Transverse colon (tissue), 4 donors: ENCODE measurements at regions not wholly inside any gene's neighbourhood (a gene's known extent, or its start where the extent isn't known, plus 50 kb on each side); places are given as distances from the start of the nearest gene placed in this dataset.

Source experiments
- DNase-seq: peaks from one replicate; pipeline ENCODE4 v3.0.0-alpha.2; 2019
- H3K27ac ChIP-seq, 4 donors: fragments of 200-600 bp; sonication (generic); 2 replicates each; pipeline ENCODE4 v1.5.1; 2016 to 2018; ENCODE audit warnings: inconsistent platforms in 4 of 4
- H3K27me3 ChIP-seq: fragments of 200-600 bp; sonication (generic); 2 replicates; pipeline ENCODE4 v1.5.1; 2017; ENCODE audit warnings: inconsistent platforms
- H3K36me3 ChIP-seq, 4 donors: fragments of 200-600 bp; sonication (generic); 2 replicates each; pipeline ENCODE4 v1.5.1; 2017 to 2019; ENCODE audit warnings: inconsistent platforms in 4 of 4
- H3K4me1 ChIP-seq, 4 donors: fragments of 200-600 bp; sonication (generic); 2 replicates each; pipeline ENCODE4 v1.5.1; 2017 to 2020; ENCODE audit warnings: inconsistent platforms in 4 of 4
- H3K4me3 ChIP-seq, 4 donors: fragments of 200-600 bp; sonication (generic); 1 replicate in 1 of 4; 2 replicates in 3 of 4; pipeline versions ENCODE4 v1.5.1 to v1.6.1; 2017 to 2019; ENCODE audit warnings: inconsistent platforms in 4 of 4
- H3K9me3 ChIP-seq, 2 donors: fragments of 200-600 bp; sonication (generic); 2 replicates each; pipeline ENCODE4 v1.5.1; 2017 to 2019; ENCODE audit warnings: inconsistent platforms in 2 of 2
- CTCF ChIP-seq, 5 experiments: fragments of 200-600 bp in 3 of 5; fragments of 450-650 bp in 2 of 5; sonication (generic) in 3 of 5; IDR thresholded peaks; 1 replicate in 2 of 5; 2 replicates in 3 of 5; pipeline ENCODE4 v1.5.1; 2016 to 2017; ENCODE audit warnings: antibody characterized with exemption in 5 of 5, inconsistent platforms in 3 of 5, mild to moderate bottlenecking in 2 of 5, moderate library complexity in 1 of 5
- EP300 ChIP-seq: sonication (generic); formaldehyde crosslinking; IDR thresholded peaks from one replicate; pipeline ENCODE4 v1.6.1; 2017; ENCODE audit warnings: antibody characterized with exemption, low read depth
- POLR2A ChIP-seq: fragments of 450-650 bp; IDR thresholded peaks from one replicate; pipeline ENCODE4 v1.6.1; 2016; ENCODE audit warnings: antibody characterized with exemption, mild to moderate bottlenecking, moderate library complexity
- POLR2AphosphoS5 ChIP-seq, 3 donors: sonication (generic); formaldehyde crosslinking; IDR thresholded peaks; one replicate each; pipeline ENCODE4 v1.6.1; 2016; ENCODE audit warnings: antibody characterized with exemption in 3 of 3
- WGBS, 2 donors: methylation state at CpG; one replicate each; pipeline ENCODE4 v1.1.5; 2018; ENCODE audit warnings: low coverage in 1 of 2; 5-methylcytosine and 5-hydroxymethylcytosine counted together
- in situ Hi-C, 4 donors: fragments of 200-750 bp; cut with MboI; loops; one replicate each; pipeline versions ENCODE4 v1.15.0 to v1.15.1; 2017; ENCODE audit warnings: low sequenced_read_pairs in 3 of 4, low pct_ligation_motif_present in 1 of 4, low pct_unique_long_range_greater_than_20kb in 1 of 4
- intact Hi-C: fragments of 100-400 bp; cut with DNase I; formaldehyde crosslinking; loops from one replicate; pipeline ENCODE4 v1.15.1; 2023; ENCODE audit warnings: low total_unique reads

GRCh38 chr7:94261067-94261466 lies 133.6 kb upstream of the COL1A2 start:
- Histone ChIP-seq H3K36me3 (no peaks in the 10 kb centered on the region), H3K27me3 (no peaks in the 10 kb centered on the region), H3K4me1 (no peaks in the 10 kb centered on the region), H3K27ac (no peak overlapping the region), H3K4me3 (no peak overlapping the region), H3K9me3 (no peaks in the 10 kb centered on the region)
- no peak for DNase-seq
- 65 to 80% methylated on average over 6 of the region's 6 CpGs for WGBS, 2 donors
- no peak for TF ChIP-seq POLR2A
- no peak for TF ChIP-seq CTCF (IDR thresholded peaks at IDR 0.05)
- no peak for TF ChIP-seq EP300
- no peak for TF ChIP-seq POLR2AphosphoS5 (IDR thresholded peaks at IDR 0.05)
- intact Hi-C loops: no loop called here
- in situ Hi-C loops: no loop called here

- no peak overlapping the region for H3K4me3 ChIP-seq
- no peak for DNase-seq
- no peaks in the 10 kb centered on the region for H3K4me1 ChIP-seq
- H3K36me3 ChIP-seq: no peaks in the 10 kb centered on the region
- intact Hi-C loops (no loop called here), in situ Hi-C loops (no loop called here)
- no peaks in the 10 kb centered on the region for H3K9me3 ChIP-seq
- no peak overlapping the region for H3K27ac ChIP-seq
- TF ChIP-seq CTCF (IDR thresholded peaks at IDR 0.05): no peak
- no peak for TF ChIP-seq EP300
- TF ChIP-seq POLR2AphosphoS5 (IDR thresholded peaks at IDR 0.05): no peak
- no peak for TF ChIP-seq POLR2A
- no peaks in the 10 kb centered on the region for H3K27me3 ChIP-seq
Observed at GRCh38 chr7:94264756-94265155, 129.9 kb upstream of the COL1A2 start.

- Histone ChIP-seq H3K36me3 (no peaks in the 10 kb centered on the region), H3K4me3 (no peak overlapping the region), H3K9me3 (no peaks in the 10 kb centered on the region), H3K27ac (no peak overlapping the region), H3K4me1 (no peaks in the 10 kb centered on the region), H3K27me3 (no peaks in the 10 kb centered on the region)
- DNase-seq: no peak
- in situ Hi-C loops: no loop called here
- intact Hi-C loops: no loop called here
- TF ChIP-seq POLR2A: no peak
- no peak for TF ChIP-seq EP300
- no peak for TF ChIP-seq POLR2AphosphoS5 (IDR thresholded peaks at IDR 0.05)
- 40 to 59% methylated on average over 2 of the region's 2 CpGs for WGBS, 2 donors
Observed at GRCh38 chr7:94265456-94265855, 129.2 kb upstream of the COL1A2 start.

- WGBS, 2 donors: 36 to 44% methylated on average over 3 of the region's 3 CpGs
- DNase-seq: no peak
- in situ Hi-C loops: no loop called here
- TF ChIP-seq POLR2AphosphoS5 (IDR thresholded peaks at IDR 0.05) (no peak), POLR2A (no peak), EP300 (no peak), CTCF (IDR thresholded peaks at IDR 0.05) (no peak)
- no peaks in the 10 kb centered on the region for H3K36me3 ChIP-seq
- no peak overlapping the region for H3K27ac ChIP-seq
- H3K4me1 ChIP-seq: no peaks in the 10 kb centered on the region
- H3K27me3 ChIP-seq: no peaks in the 10 kb centered on the region
- H3K4me3 ChIP-seq: no peak overlapping the region
- intact Hi-C loops: no loop called here
- no peaks in the 10 kb centered on the region for H3K9me3 ChIP-seq
Observed at GRCh38 chr7:94266238-94266644, 128.5 kb upstream of the COL1A2 start.

GRCh38 chr7:94270772-94271171 lies 123.9 kb upstream of the COL1A2 start:
- no peak overlapping the region for H3K27ac ChIP-seq
- H3K9me3 ChIP-seq: no peaks in the 10 kb centered on the region
- 73 to 75% methylated on average over 1 of the region's 1 CpG for WGBS, 2 donors
- in situ Hi-C loops: no loop called here
- no peaks in the 10 kb centered on the region for H3K27me3 ChIP-seq
- H3K4me3 ChIP-seq: no peak overlapping the region
- no peak for TF ChIP-seq CTCF (IDR thresholded peaks at IDR 0.05)
- TF ChIP-seq EP300: no peak
- TF ChIP-seq POLR2A: no peak
- TF ChIP-seq POLR2AphosphoS5 (IDR thresholded peaks at IDR 0.05): no peak
- no peak for DNase-seq
- no peaks in the 10 kb centered on the region for H3K36me3 ChIP-seq
- intact Hi-C loops: no loop called here
- no peaks in the 10 kb centered on the region for H3K4me1 ChIP-seq
